Globus pallidus (tissue), 1 donor: ENCODE measurements at regions not wholly inside any gene's neighbourhood (a gene's known extent, or its start where the extent isn't known, plus 50 kb on each side); places are given as distances from the start of the nearest gene placed in this dataset.
"Not testable (repeated sequence)": the region's sequence is repeated elsewhere in the genome, so short reads cannot be mapped to it uniquely, and the experiment has no call there.

Experiments
- DNase-seq: peaks from one replicate; pipeline ENCODE4 v3.0.0-alpha.2; 2015; ENCODE audit warnings: low spot score

DNA sequence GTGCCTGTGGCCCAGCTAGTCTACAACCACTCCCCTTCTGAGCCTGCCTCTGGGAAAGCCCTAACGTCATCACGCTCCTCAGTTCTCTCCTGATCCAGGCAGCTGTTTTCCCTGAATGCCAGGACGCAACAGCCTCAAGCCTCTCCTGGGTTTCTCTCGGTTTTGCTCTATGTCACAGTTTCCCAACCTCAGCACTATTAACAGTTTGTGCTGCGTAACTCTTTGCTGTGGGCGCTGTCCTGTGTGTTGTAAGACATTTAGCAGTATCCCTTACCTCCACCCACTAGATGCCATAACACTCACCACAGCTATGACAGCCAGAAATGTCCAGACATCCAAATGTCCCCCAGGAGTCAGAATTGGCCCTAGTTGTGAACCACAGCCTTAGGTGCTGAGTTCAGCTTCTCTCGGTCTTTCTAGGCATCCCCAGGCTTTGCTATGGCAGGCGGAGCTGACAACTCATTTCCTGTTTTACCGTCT lies 226.3 kb upstream of the NPVF start:
- DNase-seq = no peak

DNA sequence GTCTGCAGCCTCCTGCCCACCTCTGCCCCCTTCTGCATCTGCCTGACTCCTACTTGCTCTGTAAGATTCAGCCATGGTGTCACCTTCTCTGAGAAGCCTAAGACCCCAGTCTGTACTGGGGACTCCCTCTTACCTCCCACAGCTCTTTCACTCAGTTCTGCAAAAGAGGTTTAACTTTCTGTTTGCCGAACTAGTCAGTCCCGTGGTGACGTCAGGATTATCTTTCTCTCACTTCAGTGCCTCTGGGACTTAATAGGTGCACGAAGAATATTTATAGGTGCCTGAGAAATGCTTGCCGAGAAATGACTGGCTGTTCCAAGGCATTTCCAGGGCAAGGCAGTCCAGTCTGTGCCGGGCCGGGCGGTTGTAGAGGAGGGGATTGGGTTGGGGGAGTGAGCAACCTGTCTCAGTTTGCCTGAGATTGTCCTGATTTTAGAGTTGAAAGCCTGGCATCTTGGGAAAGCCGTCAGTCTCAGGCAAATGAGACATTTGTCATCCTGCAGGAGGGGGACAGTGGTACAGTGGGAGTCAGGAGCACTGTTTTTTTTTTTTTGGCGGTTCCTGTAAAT lies 227.5 kb upstream of the NPVF start:
- no peak for DNase-seq

DNA sequence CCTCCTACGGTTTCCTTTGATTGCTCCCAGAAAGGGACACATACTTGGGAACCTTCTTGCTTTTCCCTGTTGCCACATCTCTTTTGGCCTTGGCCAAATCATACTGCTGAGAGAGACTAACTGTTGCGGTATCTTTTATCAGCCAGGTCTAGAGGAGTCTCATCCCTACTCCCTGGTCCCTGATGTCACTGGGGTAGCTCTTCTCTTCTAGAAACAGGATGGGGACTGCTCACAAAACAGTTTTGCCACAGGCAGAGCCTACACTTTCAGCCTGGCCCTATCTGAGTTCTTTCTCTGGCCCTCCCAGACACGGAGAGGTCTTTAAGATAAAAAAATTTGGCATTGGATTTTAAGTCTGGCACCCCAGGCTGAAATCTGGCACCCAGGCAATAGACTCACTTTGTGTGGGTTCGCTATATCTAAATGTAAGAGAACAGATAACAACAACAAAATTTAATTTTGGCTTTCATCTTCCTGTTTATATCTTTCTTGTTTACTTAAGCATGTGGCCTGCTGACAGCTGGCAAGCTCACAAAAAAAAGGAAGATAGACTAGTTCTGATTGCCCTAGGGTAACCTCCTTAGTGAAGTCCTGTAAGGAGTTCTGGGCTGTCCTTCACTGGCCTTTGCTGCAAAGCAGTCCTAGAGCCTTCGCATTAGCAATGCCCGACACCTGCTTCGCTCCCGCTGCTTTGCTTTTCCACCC lies 228.3 kb upstream of the NPVF start:
- no peak for DNase-seq

DNA sequence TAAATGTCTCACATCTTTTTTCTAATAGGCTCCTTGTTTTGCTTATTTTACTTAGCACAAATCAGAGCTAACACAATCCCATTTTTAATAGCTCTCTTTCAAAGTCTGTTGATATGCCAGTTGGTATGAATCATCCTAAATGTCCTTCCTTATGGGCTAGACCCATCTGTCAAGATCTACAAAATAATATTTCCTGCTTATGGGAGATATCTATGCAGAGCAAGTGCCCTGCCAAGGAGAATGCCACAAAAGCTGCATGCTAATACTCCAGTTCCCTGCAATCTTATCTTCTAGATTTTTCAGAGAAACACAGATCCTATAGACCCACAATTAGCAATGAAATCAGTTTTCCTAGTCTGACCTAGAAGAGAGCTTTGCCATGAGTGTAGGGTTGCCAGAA lies 230.8 kb upstream of the NPVF start:
- DNase-seq = no peak

DNA sequence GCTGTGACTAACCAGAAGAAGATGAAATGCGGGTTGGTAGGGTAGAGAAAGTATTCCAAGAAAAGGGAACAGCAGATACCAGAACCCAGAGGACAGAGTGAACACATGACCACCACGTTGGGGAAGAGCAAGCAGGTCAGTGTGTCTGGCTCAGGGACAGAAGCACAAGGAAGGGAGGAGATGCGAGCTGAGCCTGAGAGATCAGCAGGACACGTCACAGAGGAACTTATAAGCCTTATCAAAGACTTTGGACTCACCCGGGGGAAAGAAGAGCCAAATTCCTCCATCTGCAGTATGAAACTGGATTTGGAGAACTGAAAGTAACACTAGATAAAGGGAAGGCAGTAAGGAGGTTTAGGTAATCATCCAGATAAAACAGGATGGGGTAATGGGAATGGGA lies 232.1 kb upstream of the NPVF start:
- no peak for DNase-seq

DNA sequence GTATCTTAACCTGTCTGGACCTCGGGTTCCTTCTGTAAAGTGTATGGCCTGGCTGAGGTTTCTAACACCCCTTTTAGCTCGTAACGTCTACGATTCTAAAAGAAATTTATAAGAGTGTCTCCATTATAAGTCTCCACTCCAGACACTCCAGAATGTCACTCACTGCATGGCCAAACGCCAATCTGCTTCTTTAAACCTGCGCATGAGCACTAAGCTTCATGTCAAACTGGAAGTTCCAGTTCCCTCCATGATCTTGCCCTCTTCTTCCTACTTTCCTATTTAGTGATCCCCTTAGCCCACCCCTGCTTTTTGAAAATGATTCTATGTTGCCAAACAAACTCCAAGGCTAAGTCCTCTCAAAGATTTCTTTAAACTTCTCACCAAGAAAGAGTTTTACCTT lies 241.4 kb upstream of the NPVF start:
- no peak for DNase-seq

DNA sequence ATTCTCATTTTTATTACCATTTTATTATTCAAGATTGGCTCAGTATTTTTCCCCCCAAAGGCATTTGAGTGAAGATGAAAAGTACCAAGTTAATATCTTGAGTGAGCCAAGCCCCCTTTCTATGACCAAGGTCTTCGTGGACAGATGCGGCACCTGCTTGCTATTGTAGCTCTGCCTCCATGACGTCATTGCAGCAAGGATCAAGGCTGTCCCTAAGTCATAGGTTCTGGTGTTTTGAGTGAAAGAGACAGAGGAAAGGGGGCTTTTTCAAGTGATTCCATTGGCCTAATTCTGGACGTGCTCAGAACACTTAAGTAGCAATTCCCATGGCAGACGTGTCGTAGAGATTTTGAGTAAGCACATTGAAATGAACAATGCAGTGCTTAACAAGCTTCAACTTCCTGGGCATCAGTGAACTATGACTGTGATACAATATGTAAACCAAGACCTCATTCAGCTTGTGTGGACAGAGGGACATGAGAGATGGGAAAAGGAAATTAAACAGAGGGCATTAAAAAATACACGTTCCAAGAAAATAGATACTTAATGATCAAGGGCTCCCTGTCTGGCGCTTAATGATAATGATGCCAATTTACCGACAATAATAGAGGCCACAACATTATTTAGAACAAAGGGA lies 248.7 kb upstream of the NPVF start:
- DNase-seq = no peak

DNA sequence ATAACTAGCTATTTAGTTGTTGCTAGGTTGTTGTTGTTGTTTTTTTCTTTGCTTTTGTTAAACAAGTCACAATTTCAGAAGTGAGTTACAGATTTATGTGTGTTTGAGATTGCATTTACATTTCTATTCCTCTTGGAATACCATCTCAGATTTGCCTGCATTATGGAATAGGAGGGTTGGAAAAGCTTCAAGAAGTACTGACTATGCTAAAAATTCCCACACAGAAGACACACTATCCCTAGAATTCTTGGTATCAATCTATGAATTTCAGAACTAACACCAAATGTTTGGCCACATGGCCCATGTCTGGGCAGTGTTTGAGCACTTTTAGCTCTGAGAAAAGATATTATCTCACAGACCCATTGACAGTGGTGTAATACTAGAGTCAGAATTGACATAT lies 249.9 kb upstream of the NPVF start:
- not testable (repeated sequence) for DNase-seq

DNA sequence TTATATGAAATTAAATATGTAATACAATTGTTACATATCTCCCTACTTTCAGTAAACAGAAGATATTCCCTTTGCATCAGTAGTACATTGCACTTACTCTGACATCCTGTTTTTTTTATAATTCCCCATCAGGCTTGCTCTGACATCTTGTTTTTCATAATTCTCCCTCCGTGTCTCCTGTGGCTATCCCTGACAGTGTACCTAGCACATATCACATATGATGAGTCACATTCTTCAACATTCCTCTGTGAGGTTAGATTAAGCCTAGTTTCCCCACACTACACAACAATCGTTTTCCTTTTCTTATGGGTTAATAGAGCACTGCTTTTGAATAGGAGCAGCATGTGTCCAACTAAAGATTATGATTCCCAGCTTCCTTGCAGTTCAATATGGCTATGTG lies 250.6 kb upstream of the NPVF start:
- no peak for DNase-seq

DNA sequence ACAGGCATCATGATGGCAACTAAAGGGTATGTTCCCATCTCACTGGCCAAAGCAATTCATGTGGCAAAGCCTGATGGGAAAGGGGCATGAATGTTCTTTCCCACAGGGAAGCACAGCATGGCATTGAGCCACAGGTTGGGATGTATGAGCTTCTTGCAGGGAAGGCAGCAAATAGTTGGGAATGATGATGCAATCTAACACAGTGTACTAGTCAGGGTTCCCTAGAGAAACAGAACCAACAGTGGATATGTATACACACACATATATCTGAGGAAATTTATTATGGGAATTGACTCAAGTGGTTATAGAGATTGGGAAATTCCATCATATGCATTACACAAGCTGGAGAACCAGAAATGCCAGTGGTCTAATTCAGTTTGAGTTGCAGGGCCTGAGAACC lies 253.6 kb upstream of the NPVF start:
- DNase-seq = no peak

DNA sequence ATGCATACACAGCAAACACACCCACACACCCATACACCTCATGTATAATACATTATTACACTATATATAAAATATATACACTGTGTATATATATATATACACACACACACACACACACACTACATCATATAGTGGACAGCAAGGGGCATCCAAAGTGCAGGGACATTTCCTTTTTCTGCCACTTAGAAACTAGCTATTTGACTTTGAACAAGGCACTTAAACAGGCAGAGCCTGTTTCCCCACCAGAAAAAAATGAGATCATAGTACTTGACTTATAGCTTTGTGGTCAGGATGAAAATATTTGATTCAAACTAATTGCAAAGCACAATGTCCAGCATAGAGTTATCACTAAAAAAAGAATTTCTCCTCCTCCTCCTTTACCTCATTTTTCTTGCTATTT lies 254.3 kb upstream of the NPVF start:
- no peak for DNase-seq

DNA sequence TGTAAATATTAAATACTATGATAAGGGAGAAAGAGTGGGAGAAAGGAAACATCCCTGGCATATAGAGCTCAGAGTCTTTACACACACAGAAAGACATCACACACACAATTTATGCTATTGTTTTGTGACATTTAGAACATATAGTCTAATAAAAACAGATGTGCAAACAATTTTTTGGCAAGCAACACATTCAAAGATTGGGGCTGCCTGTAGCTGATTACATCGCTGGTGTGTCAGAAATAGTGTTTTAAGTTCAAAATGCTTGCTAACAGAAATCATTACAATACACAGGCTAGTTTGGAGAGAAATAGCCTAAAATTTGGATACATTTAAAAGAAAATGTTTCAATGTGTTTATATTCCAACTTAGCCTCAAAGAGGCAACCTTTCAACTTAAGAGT lies 256.7 kb upstream of the NPVF start:
- DNase-seq = no peak

DNA sequence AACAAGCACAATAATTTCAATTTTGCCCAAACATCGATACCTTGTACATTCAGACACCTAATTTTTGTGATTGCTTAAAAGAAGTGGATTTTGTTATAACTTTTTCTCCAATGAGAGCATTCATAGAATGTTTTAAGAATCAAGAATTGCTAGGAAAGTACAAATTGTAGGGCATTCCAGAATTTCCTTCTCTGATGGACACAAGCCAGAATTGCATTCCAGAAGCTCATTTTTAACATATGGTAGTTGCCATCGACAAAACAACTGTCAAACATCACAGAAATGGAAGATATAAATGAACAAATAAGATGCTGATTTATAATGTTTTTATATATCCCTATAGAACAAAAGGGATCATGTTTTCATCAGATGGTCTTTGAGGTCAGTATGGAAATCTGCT lies 258.4 kb upstream of the NPVF start:
- no peak for DNase-seq

DNA sequence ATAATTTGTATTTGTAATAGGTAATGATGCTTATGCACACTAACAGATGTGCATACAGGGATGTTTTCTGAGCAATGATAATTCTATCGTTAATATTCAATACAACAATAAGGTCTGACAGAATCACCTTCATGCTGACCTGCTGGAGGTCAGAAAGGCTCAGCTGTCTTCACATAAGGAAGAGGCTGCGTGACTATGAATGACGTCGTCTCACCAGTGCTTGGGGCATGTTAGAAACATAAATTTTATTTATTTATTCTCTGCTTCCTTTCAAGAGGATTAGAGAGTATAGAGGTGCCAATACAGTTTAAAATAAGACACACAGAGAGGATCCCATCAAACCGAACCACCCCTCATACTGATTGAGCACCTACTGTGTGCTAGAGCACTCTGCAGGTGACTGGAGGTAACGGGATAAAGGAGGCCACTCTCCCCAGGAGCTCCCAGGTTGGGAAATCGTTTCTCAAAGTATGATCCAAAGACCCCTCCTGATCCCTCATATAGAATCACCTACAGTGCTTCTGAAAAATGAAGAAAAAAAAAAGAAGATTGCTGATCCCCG lies 265.6 kb upstream of the NPVF start:
- no peak for DNase-seq

DNA sequence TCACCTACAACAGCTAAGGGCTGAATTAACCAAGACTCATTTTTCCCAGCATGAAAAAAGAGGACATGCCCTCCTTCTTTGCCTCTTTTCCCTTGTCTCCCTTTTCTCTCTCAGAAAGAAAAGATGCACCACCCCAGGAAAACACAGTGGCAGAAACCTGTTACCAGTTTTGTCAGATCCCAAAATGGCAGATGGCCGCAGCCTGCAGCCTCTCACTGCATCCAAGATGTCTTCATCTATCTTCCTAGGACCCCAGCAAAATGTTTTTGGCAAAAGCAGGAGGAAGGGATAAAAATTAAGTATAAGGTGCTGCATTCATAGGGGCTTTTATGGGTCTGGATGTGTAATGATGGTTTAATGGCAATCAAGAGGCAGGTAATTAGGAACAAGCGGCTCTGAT lies 266.6 kb upstream of the NPVF start:
- DNase-seq = no peak

DNA sequence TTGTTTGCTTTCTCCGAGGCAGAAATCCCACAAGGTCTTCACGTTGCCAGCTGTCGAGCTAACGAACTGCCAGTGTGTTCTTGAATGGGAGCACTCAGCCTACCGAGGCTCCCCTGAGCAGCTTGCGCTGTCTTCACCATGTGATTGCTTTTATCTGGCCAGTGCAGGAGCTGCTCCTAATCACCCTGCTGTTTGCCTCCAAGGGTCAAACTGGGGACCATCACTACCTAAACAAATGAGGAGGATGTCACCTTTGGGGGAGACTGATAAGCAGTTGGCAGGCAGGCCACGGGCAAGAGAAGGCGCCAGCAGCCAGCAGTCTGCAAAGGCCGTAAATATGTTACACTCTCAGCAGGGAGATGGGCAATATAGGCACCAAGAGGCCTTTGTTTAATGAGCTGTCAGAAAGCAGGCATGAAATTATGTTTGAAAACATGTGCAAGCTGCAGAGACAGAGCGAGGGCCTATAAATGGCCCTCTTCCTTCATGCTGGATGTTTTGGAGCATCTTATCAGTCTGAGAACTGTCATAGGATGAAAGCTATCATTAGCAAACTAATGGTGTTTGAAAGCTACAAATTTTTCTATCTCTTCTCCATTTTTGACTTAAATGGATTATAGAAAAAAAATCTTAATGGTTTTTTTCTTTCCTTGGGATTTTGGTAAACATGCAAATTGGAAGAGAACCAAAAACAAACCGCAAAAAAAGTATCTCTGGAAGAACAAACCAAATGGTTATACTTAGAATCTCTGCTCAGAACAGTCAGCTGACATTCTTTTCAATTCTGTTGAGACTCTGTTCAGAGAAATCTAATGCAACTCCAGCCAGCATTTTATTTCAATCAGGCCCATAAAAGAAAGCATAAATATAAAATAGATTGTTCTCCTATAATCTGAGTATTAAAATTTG lies 267.3 kb upstream of the NPVF start:
- DNase-seq = peak; percentile 2

DNA sequence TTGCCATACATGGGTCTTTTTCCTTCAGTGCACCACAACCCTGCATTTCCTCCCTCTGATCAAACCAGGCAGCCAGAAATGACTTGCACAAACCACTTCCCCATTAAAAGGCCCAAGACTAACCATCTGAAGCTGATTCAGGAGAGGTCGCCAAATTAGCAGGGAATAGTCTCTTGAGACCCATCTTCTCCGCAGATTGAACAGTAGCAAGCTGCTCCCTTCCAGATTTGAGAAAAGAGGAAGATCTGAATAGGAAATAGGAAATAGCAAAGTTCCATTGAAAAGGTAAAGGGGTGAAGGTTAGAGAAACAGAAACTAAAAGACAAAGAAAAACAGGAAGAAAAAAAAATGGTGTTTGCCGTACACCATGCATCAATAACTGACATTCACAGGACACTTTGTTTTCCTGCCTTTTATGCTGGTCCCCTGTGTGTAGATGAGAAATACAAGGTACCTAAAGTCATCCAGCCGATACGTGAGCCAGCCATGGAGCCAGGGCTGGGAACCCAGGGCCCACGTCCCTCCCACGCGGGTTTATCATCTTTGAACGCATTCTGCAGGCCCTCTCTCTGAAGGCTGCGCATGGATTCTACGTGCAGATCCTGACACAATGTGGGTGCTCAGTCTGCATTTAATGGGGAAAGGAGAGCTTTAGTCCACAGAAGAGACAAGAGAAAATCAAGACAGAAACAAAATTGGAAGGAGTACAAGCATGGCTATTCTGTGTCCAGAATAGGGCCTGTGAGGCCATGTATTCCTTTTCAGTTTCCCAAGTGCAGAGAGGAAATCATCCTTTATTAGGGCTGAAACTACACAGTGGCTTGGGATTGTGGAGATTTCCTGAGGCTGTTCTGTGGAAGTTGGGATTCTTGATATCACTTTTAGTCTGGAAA lies 268.4 kb upstream of the NPVF start:
- peak; percentile 24 for DNase-seq

DNA sequence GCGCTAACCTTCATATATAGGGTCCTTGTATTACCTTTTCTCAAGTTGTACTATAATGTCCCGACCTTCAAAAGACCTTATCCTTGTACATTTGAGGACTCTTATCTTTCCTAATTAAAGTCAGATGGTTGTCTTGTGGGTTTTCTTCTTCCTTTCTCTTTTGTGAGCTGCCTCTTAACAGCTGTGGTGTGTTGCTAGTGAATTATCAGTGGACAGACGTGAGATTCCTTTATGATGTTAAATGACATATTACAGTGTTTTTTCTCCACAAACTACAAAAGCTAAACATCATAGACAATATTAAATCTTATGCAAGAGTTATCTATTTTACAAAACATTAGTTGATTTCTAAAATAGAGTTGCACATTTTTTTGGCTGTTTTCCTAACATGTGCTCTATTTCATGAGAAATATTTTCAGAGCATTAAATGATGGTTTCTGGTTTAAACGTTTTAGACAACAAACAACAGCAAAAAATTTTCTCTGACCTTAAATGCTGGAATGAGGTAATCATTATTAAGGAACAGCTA lies 272.2 kb upstream of the NPVF start:
- no peak for DNase-seq

DNA sequence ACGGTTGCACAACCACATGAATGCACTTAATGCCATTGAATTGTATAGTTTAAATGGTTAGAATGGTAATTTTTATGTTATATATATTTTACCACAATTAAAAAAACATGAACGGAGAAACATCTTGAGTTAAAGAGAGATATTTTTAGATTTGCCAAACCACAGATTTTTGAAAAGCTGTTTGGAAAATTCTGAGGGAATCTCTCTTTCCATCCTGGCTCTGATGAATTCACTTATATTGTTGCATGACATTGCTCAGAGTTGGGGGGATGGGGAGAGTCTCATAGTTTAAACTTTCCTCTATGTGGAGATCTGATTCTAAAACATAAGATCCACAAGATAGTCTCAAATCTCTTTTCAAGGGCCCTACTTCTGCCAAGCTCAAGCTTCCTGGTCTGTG lies 275.0 kb upstream of the NPVF start:
- DNase-seq = no peak

DNA sequence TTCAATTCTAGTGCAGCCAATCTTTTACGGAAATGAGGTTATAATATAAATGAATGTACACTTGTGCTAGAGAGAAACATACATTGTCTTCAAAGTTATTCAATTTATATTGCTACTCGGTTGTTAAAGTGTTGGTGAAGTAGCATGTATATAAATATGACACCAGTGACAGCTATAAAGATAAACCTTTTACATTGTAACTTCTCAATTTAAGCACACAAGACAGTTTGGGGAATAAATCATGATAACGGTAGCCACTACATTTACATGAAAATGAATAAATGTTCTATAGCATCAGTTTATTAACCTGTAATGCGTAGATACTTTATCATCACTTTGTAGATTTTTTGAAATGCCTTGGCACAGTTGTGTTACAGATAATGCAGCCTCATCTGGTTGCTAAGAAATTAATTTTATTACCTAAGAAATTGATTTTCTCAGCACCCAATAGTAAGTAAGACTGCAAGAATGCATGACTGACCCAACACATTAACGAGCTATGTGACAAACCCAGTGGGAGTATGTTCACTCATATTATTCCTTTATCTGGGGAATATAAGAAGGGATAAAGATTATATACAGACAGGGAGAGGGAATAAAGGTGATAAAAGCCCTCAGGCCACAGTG lies 283.9 kb upstream of the NPVF start:
- no peak for DNase-seq
